ENCODE measurements at regions not wholly inside any gene's neighbourhood (a gene's known extent, or its start where the extent isn't known, plus 50 kb on each side); places are given as distances from the start of the nearest gene placed in this dataset.

DNA sequence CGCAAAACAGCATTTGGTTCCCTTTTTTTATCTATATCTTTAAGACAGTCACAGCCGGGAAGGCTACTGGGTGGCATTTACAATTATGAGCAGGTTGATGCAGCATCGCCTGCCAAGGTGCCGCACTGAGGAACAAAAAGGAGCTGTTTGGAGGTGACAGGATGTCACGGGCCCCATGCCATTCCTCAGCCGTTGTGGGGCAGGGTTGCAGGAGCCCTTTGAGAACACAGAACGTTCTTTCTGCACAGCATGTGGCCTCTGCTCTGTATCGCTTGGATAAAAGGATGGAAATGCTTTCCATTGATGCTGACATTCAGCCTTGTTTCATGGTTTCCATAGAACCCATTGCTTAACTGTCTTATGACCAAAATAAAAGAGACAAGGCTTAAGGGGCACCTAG, 141.9 kb upstream of the CDH5 start:
- TF ChIP-seq, protein P1, sequence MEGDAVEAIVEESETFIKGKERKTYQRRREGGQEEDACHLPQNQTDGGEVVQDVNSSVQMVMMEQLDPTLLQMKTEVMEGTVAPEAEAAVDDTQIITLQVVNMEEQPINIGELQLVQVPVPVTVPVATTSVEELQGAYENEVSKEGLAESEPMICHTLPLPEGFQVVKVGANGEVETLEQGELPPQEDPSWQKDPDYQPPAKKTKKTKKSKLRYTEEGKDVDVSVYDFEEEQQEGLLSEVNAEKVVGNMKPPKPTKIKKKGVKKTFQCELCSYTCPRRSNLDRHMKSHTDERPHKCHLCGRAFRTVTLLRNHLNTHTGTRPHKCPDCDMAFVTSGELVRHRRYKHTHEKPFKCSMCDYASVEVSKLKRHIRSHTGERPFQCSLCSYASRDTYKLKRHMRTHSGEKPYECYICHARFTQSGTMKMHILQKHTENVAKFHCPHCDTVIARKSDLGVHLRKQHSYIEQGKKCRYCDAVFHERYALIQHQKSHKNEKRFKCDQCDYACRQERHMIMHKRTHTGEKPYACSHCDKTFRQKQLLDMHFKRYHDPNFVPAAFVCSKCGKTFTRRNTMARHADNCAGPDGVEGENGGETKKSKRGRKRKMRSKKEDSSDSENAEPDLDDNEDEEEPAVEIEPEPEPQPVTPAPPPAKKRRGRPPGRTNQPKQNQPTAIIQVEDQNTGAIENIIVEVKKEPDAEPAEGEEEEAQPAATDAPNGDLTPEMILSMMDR (IDR thresholded peaks at IDR 0.05; ENCODE audit: low read length, missing control alignments): no peak

GRCh38 chr16:66224186-66224585, 142.3 kb upstream of the CDH5 start:
- H3K4me3 ChIP-seq (replicated peaks; ENCODE audit: low read depth, low read length): no peak overlapping the region
- DNase-seq (ENCODE audit: low read depth): no peak

More for the DNA sequence above, 141.9 kb upstream of the CDH5 start:
- no peak overlapping the region for H3K4me3 ChIP-seq (replicated peaks; ENCODE audit: low read depth, low read length)
- no peak for DNase-seq (ENCODE audit: low read depth)

DNA sequence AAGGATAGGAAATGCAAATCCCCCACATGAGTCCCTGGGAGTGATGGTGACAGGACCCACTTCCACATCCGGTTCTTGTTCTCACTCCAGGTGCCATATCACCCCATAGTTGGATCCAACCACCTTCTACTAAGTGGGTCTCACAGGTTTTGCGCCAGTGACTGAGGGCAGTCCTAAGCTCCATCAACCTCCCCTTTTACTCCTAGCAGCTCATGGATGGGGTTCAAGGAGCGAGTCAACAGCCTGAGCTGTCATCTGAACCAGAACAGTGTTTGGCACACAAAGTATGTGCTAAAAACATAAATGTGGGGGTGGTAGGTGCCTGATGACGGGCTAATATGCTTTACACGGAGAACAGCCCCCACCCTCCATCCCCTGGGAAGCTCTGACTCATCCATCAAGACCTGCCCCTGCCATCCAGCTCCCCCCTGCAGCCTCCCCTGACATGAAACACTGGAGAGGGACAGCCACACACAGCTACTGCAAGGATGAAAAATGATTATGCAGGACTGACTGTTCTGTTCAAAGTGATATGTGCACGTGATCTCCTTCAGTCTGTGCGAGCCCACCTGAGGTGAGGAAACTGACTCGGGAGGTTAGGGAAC, 143.2 kb upstream of the CDH5 start:
- TF ChIP-seq, protein P1 (IDR thresholded peaks at IDR 0.05; ENCODE audit: low read length, missing control alignments): no peak
- H3K4me3 ChIP-seq (replicated peaks; ENCODE audit: low read depth, low read length): no peak overlapping the region
- DNase-seq (ENCODE audit: low read depth): peak; percentile 75

More at GRCh38 chr16:66224186-66224585, 142.3 kb upstream of the CDH5 start:
- TF ChIP-seq, protein P1 (IDR thresholded peaks at IDR 0.05; ENCODE audit: low read length, missing control alignments): no peak

- H3K4me3 ChIP-seq (replicated peaks; ENCODE audit: low read depth, low read length): no peak overlapping the region
- TF ChIP-seq, protein P1 (IDR thresholded peaks at IDR 0.05; ENCODE audit: low read length, missing control alignments): no peak
- DNase-seq (ENCODE audit: low read depth): no peak
These were observed 143.7 kb upstream of the CDH5 start for GRCh38 chr16:66222756-66223155.

- H3K4me3 ChIP-seq (replicated peaks; ENCODE audit: low read depth, low read length): no peak overlapping the region
- no peak for DNase-seq (ENCODE audit: low read depth)
- TF ChIP-seq, protein P1 (IDR thresholded peaks at IDR 0.05; ENCODE audit: low read length, missing control alignments): no peak
These were observed 145.8 kb upstream of the CDH5 start for GRCh38 chr16:66220702-66221101.

DNA sequence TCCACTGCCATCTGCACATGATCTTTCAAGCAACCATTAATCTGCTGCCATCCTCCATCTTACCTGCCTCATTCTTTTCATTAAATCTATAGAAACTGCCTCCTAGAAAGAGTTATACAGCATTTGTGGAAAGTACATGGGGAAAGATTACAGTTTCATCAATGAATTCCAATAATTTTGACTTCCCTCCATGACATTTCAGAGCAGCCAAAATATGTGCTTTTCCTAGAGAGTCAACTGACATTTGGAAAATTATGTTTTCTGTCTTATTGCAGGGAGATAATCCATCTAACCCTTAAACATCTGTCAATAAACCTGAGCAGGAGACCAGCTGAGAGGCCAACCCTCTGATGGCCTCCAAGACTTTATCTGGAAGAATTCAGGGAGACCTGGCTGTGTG, 147.0 kb upstream of the CDH5 start:
- TF ChIP-seq, protein P1 (IDR thresholded peaks at IDR 0.05; ENCODE audit: low read length, missing control alignments): no peak
- no peak for DNase-seq (ENCODE audit: low read depth)
- H3K4me3 ChIP-seq (replicated peaks; ENCODE audit: low read depth, low read length): no peak overlapping the region

- TF ChIP-seq, protein P1 (IDR thresholded peaks at IDR 0.05; ENCODE audit: low read length, missing control alignments): no peak
- DNase-seq (ENCODE audit: low read depth): no peak
- no peak overlapping the region for H3K4me3 ChIP-seq (replicated peaks; ENCODE audit: low read depth, low read length)
These were observed 154.1 kb upstream of the CDH5 start for GRCh38 chr16:66212428-66212827.
